DND-41 (cell line): ENCODE measurements at regions not wholly inside any gene's neighbourhood (a gene's known extent, or its start where the extent isn't known, plus 50 kb on each side); places are given as distances from the start of the nearest gene placed in this dataset.

Experiments
- ATAC-seq: fragments of 200-7000 bp; cut with Tn5 transposase; 3 replicates; pipeline ENCODE4 v1.9.1; 2021; ENCODE audit warnings: low read depth; ENCODE audit not compliant: insufficient read depth
- DNase-seq: peaks from one replicate; pipeline ENCODE4 v3.0.0-alpha.2; 2020
- H2AFZ ChIP-seq: 2 replicates; pipeline ENCODE4 v1.6.0; 2012; ENCODE audit warnings: low read depth, low read length
- H3K27ac ChIP-seq: 2 replicates; pipeline ENCODE4 v1.5.1; 2012; ENCODE audit warnings: low read length, inconsistent platforms
- H3K27me3 ChIP-seq: fragments of 200-600 bp; sonication (generic); 2 replicates; pipeline ENCODE4 v1.6.0; 2012; ENCODE audit warnings: low read length, mild to moderate bottlenecking, inconsistent platforms; ENCODE audit not compliant: insufficient read depth, poor library complexity
- H3K36me3 ChIP-seq: 2 replicates; pipeline ENCODE4 v1.5.1; 2012; ENCODE audit warnings: low read length, inconsistent platforms; ENCODE audit not compliant: insufficient read depth
- H3K4me1 ChIP-seq: 2 replicates; pipeline ENCODE4 v1.5.1; 2012; ENCODE audit warnings: mild to moderate bottlenecking, low read length; ENCODE audit not compliant: insufficient read depth
- H3K4me2 ChIP-seq: 2 replicates; pipeline ENCODE4 v1.6.0; 2012; ENCODE audit warnings: mild to moderate bottlenecking, moderate library complexity, low read length, inconsistent platforms; ENCODE audit not compliant: insufficient read depth
- H3K4me3 ChIP-seq, 2 experiments: fragments of 200-600 bp in 1 of 2; shearing (Covaris generic) in 1 of 2; 2 replicates each; pipeline ENCODE4 v1.5.1; 2012 to 2016; ENCODE audit warnings: inconsistent platforms in 2 of 2, low read length in 2 of 2, mild to moderate bottlenecking in 2 of 2, low read depth in 1 of 2, moderate library complexity in 1 of 2
- H3K79me2 ChIP-seq: 2 replicates; pipeline ENCODE4 v1.6.0; 2012; ENCODE audit warnings: low read length, inconsistent platforms; ENCODE audit not compliant: insufficient read depth
- H3K9ac ChIP-seq: 2 replicates; pipeline ENCODE4 v1.6.0; 2012; ENCODE audit warnings: low read depth, mild to moderate bottlenecking, inconsistent platforms, low read length, moderate library complexity
- H3K9me3 ChIP-seq: 2 replicates; pipeline ENCODE4 v1.5.1; 2012; ENCODE audit warnings: low read length, moderate library complexity, mild to moderate bottlenecking, inconsistent platforms; ENCODE audit not compliant: insufficient read depth, severe bottlenecking
- H4K20me1 ChIP-seq: 2 replicates; pipeline ENCODE4 v1.6.0; 2012; ENCODE audit warnings: low read length; ENCODE audit not compliant: insufficient read depth
- EZH2 ChIP-seq: IDR thresholded peaks from 3 replicates; pipeline ENCODE4 v1.6.1; 2012; ENCODE audit warnings: borderline replicate concordance, low read depth, mild to moderate bottlenecking, moderate library complexity, low read length, inconsistent platforms; ENCODE audit not compliant: severe bottlenecking
- TF ChIP-seq, protein P1 (sequence below): IDR thresholded peaks from 2 replicates; pipeline ENCODE4 v1.5.1; 2012; ENCODE audit warnings: borderline replicate concordance, low read length, moderate library complexity, mild to moderate bottlenecking; ENCODE audit not compliant: poor library complexity, severe bottlenecking; ENCODE audit errors: extremely low read depth

DNA sequence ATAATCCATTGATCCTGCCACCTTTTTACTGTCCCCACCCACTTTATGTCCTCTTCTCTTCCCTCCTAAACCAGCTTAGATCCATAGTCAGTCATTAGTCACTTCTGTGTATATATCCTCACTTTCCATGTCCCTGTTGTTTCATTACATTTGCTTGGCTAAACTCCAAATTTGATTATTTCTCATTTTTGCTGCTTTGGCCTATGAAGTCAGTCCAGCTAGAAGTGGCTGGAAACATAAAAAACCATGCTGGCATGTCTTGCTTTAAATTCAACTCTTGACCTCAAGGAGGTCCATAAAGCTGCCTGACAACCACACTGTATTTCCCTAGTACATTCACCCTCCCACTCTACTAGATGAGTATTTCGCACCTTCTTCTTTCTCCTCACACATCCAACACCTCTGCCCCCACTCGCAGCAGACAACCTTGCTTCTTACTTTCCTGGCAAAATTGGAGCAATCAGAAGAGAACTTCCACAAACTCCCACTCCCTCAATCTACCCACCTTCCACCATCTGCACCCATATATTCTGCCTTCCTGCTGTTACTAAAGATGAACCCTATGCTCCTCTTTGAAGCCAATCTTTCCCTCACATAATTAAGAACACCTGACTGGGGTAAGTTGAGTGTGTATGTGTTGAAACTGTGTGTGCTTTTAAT, 72.1 kb downstream of the ZNF648 start:
- Histone ChIP-seq H3K4me2 (no peak overlapping the region), H3K79me2 (no peaks in the 10 kb centered on the region), H3K36me3 (no peaks in the 10 kb centered on the region), H3K27me3 (peaks cover 11% of the 10 kb centered on the region), H3K9ac (no peak overlapping the region), H3K4me1 (no peaks in the 10 kb centered on the region), H3K9me3 (no peaks in the 10 kb centered on the region), H3K27ac (no peak overlapping the region), H3K4me3 (no peak overlapping the region), H2AFZ (no peak overlapping the region), H4K20me1 (no peaks in the 10 kb centered on the region)
- no peak for DNase-seq
- no peak for TF ChIP-seq EZH2
- TF ChIP-seq, protein P1, sequence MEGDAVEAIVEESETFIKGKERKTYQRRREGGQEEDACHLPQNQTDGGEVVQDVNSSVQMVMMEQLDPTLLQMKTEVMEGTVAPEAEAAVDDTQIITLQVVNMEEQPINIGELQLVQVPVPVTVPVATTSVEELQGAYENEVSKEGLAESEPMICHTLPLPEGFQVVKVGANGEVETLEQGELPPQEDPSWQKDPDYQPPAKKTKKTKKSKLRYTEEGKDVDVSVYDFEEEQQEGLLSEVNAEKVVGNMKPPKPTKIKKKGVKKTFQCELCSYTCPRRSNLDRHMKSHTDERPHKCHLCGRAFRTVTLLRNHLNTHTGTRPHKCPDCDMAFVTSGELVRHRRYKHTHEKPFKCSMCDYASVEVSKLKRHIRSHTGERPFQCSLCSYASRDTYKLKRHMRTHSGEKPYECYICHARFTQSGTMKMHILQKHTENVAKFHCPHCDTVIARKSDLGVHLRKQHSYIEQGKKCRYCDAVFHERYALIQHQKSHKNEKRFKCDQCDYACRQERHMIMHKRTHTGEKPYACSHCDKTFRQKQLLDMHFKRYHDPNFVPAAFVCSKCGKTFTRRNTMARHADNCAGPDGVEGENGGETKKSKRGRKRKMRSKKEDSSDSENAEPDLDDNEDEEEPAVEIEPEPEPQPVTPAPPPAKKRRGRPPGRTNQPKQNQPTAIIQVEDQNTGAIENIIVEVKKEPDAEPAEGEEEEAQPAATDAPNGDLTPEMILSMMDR: no peak
- ATAC-seq: no peak

DNA sequence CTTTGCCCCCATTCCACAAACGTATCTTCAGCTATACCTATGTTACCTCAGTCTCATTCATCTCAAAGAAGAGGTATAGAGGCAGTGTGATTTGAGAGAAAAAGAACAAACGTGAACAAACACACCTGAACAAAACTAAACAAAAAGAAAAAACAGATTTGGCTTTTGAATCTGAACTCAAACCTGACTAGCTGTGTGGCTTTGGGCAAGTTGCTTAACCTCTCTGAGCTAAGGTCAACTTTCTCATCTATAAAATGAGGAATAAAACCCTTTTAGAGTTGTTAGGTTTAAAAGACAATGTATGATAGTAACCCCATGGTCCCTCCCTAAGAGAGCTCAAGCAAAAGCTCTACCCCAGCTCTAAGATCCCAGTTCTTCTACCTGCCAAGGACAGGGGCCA, 73.5 kb downstream of the ZNF648 start:
- no peak overlapping the region for H3K4me3 ChIP-seq
- H2AFZ ChIP-seq: no peak overlapping the region
- H3K4me1 ChIP-seq: no peaks in the 10 kb centered on the region
- no peaks in the 10 kb centered on the region for H3K9me3 ChIP-seq
- no peak overlapping the region for H3K27ac ChIP-seq
- no peaks in the 10 kb centered on the region for H3K36me3 ChIP-seq
- no peak for ATAC-seq
- peaks cover 11% of the 10 kb centered on the region for H3K27me3 ChIP-seq
- H3K4me2 ChIP-seq: no peak overlapping the region
- no peaks in the 10 kb centered on the region for H3K79me2 ChIP-seq
- H4K20me1 ChIP-seq: no peaks in the 10 kb centered on the region
- DNase-seq: no peak
- H3K9ac ChIP-seq: no peak overlapping the region
- TF ChIP-seq EZH2: no peak
- TF ChIP-seq, protein P1: no peak

- TF ChIP-seq, protein P1: no peak
- TF ChIP-seq EZH2: no peak
- H4K20me1 ChIP-seq: no peaks in the 10 kb centered on the region
- H3K4me1 ChIP-seq: no peaks in the 10 kb centered on the region
- no peak overlapping the region for H3K27ac ChIP-seq
- no peaks in the 10 kb centered on the region for H3K9me3 ChIP-seq
- ATAC-seq (no peak), DNase-seq (no peak)
- H3K79me2 ChIP-seq: no peaks in the 10 kb centered on the region
- H3K4me3 ChIP-seq: no peak overlapping the region
- no peak overlapping the region for H2AFZ ChIP-seq
- H3K9ac ChIP-seq: no peak overlapping the region
- peaks cover 11% of the 10 kb centered on the region for H3K27me3 ChIP-seq
- no peak overlapping the region for H3K4me2 ChIP-seq
- no peaks in the 10 kb centered on the region for H3K36me3 ChIP-seq
Measured at GRCh38 chr1:181987334-181987895, 74.1 kb downstream of the ZNF648 start.
